ENCODE measurements at regions not wholly inside any gene's neighbourhood (a gene's known extent, or its start where the extent isn't known, plus 50 kb on each side); places are given as distances from the start of the nearest gene placed in this dataset.
"Not testable (repeated sequence)": the region's sequence is repeated elsewhere in the genome, so short reads cannot be mapped to it uniquely, and the experiment has no call there.

DNA sequence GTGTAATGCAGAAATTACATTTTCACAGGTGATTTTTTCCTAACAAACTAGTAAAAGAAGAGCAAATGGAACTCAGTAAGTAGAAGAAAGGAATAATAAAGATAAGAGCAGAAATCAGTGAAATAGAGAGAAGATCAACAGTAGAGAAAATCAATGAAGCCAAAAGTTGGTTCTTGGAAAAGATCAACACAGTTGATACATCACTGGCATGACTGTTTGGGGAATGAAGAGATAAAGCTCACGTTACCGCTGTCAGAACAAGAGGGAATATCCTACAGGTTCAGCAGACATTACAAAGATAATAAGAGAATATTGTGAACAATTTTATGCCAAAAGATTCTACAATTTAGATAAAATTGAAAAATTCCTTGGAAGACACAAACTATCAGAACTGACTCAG lies 146.4 kb downstream of the ACTR3B start:
- no peak for DNase-seq (ENCODE audit: low read depth in 3 of 3)

DNA sequence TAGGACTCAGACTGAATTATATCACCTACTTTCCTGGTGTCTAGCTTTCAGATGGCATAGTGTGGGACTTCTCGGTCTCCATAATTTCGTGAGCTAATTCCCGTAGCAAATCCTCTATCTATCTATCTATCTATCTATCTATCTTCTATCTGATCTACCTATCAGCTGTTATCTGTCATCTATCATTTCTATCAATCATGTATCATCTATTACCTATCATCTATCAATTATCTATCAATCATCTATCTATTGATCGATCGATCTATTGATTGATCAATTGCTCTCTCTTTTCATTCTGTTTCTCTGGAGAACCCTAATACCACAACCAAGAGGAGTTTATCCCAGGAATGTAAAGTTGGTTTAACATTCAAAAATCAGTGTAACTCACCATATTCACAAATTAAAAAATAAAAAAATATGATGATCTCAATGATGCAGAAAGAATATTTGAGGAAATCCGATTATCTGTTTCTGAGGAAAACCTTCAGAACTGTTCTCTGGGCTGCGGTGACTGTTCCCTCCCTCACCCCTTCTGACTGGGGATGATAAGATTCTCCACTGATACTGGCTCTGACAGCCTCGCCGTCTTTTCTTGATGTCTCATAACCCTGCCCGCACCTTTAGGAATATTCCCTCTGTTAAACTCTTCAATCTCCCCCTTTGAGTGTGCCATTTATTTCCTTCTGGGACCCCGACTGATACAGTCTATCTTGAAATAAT lies 147.7 kb downstream of the ACTR3B start:
- no peak for DNase-seq (ENCODE audit: low read depth in 3 of 3)

- no peak for DNase-seq (ENCODE audit: low read depth in 3 of 3)
Measured at GRCh38 chr7:152909280-152909679, 149.7 kb downstream of the ACTR3B start.

- no peak for DNase-seq (ENCODE audit: low read depth in 3 of 3)
Measured at GRCh38 chr7:152909683-152910544, 150.4 kb downstream of the ACTR3B start.

DNA sequence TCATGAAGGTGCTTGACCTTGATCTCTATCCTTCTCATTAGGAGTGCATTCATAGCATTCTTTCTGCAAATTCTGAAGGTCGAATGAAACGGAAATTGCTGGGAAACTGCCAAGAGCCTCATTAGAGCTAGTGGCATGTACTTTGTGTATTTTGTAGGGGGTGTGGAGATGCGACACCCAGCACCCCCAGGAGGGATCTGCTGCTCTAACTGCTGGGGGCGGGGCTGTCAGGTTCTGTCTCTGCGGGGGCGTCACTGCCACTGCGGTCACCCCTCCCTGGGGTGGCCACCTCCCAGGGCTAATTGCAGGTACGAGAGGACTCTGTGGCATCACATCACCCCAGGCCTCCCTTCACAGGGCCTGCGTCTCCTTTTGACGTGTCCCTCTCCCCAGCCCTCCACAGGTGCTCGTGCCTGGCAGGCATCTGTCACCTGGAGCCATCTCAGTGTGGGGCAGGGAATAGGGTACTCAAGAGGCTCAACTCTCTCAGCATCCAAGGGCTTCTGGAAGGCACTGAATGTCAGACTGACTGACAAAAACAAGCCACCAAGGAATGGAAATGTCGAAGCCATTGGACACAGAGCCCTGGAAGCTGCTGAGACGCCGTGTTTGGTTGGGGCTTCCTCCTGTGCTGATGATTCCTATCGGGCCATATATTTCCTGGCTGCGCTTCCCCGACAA lies 151.1 kb downstream of the ACTR3B start:
- no peak for DNase-seq (ENCODE audit: low read depth in 3 of 3)

GRCh38 chr7:152911226-152911560 lies 151.6 kb downstream of the ACTR3B start:
- DNase-seq (ENCODE audit: low read depth in 3 of 3), result no peak

DNA sequence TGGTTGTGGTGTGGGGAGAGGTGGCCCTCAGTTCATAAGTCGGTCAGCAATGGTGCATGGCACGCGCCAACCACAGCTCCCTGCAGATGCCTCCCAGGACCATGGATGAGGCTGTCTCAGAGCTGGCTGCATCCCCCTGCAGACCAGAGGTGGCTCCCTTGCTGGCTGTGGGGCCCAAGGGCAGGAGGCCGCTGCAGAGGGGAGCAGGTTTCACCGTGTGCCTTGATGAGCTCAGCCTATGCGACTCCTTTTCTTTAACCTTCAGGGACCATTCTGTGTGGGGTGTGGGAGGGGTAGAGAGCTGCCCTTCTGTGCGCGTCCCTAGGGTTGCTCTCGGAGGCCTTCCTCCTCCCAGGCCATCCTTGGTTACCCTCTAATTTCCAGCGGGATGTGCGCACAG lies 152.4 kb downstream of the ACTR3B start:
- no peak for DNase-seq (ENCODE audit: low read depth in 3 of 3)

DNA sequence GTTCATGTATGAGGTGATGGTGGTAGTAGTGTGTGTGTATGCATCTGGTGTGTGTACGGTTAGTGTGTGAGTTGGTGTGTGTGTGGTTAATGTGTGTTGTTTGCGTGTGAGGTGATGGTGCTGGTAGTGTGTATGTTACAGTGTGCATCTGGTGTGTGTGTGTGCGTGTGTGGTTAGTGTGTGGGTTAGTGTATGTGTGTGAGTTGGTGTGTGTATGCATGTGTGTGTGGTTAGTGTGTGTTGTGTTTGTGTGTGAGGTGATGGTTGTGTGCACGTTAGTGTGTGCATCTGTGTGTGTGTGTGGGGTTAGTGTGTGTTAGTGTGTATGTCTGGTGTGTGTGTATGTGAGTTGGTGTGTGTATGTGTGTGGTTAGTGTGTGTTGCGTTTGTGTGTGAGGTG lies 153.0 kb downstream of the ACTR3B start:
- no peak for DNase-seq (ENCODE audit: low read depth in 3 of 3)

DNA sequence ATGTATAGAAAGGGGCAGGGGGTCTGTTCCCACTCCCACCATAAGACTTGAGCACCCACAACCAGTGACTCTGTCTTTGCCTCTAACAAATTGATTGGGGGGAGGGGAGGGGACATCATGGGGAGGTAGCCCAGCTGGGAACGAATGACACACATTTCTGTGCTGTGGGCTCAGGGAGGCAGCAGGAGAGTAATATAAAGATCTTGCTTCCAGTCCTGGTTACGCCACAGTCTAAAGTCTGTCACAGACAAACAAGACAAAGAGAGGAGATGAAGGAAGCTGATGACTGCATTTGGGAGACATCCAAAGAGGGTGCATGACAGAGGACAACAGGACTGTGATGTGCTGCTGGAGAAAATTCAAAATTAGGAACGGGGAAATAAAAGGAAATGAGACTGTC lies 153.9 kb downstream of the ACTR3B start:
- DNase-seq (ENCODE audit: low read depth in 3 of 3), result no peak

GRCh38 chr7:152914014-152914844 lies 154.7 kb downstream of the ACTR3B start:
- no peak for DNase-seq (ENCODE audit: low read depth in 3 of 3)

GRCh38 chr7:152914845-152915102 lies 155.2 kb downstream of the ACTR3B start:
- DNase-seq (ENCODE audit: low read depth in 3 of 3), result not testable (repeated sequence)

DNA sequence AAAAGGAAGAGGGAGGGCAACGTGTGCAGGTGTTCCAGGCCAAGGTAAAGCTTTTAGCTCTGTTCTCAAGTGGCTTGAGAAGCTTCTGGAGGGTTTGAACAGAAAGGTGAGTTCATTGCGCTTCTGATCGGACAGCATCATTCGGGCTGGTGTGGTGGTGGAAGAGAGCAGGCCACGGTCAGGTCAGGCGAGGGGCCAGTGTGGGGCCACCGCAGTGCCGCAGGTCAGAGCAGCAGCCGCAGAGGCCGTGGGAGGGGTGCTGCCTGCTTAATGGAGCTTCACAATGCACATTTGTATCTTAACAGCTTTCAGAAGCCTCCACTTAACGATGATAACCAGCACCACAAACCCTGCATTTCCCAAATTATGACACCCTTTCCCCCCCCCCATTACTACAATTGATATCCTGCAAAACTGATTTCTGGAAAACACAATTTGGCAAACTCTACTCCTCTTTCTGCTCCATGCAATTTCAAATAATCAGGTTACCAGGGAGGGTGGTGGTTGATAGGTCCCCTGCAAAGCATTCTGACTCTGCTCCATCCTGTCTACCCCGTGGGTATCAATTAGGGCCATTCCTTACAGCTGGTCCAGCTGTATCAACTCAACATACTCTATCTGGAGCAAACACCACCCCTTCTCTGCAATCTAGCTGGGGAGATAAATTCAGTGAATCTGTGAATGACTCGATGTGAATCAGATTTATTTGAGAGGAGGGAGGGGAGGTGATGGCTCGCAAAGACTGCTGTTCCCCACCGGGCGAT lies 162.9 kb downstream of the ACTR3B start:
- DNase-seq (ENCODE audit: low read depth in 3 of 3), result no peak

- no peak for DNase-seq (ENCODE audit: low read depth in 3 of 3)
Measured at GRCh38 chr7:152923711-152924110, 164.2 kb downstream of the ACTR3B start.

DNA sequence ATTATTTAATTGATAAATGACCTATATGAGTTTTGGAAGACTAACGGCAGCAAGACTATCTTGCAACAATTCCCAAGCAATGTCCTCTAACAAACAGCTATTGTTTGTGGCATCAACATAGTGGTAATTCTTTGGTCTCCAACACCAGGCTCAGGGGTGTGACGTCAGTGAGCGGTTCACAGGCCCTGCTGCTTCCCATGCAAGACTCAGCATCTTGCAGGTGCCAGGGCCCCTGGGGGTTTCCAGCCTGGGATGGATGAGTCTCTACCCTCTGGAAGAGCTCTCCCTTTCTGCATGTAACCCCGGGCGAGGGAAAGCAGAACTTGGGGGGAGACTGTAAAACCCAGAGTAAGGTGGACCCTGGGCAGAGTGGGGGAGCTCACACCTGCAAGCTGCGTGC lies 164.7 kb downstream of the ACTR3B start:
- DNase-seq (ENCODE audit: low read depth in 3 of 3), result no peak

- no peak for DNase-seq (ENCODE audit: low read depth in 3 of 3)
Measured at GRCh38 chr7:152924826-152925411, 165.4 kb downstream of the ACTR3B start.

DNA sequence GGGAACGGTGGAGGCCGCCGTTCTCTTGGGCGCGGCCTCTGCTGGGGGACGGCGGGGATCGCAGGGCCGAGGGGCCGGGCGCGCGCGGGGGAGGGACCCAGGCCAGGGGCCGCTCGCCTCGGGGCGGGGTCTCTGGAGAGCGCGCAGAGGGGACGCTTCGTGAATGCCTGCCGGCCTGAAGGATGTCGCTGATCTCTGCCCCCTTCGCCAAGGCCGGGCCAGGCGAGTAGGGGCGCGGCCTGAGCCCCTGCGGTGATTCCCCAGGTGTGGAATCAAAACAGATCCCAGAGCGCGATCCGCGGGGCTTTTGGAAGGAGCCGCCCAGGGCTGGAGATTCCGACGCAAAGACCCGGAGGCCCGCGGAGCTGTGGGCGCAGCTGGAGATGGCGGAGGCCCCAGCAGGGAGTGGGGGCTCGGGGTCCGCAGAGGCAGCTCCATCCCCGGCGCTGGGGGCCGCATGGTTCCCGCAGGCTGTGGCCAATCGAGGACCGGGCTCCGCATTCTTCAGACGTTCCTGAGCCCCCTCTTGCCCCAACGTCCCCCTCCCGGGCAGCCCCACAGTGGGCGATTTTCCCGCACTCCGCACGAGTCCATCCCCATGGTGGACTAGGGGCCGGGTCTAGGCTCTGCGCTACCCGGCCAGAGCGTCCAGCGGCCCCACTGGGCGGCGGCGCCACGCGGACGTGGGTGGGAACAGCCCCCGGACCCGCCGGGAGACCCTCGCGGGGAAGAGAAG lies 166.0 kb downstream of the ACTR3B start:
- DNase-seq (ENCODE audit: low read depth in 3 of 3), result no peak

DNA sequence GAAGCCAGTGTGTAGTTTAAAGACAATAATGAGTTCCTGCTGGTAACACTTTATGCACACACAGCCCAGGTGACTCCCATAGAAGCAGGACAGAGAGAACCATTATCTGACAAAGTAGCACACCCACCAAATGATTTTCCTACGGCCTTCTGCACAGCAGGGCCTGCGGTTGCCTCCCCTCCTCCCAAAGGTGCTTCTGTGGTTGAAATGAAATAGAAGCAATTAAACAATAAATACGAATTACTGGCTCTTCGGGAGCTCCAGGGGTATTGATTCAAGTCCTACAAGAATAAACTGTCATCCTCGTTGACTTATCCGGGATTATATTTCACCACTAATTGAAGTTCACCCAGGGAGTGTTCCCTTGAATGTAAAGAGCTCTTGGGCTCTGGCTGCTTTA lies 172.1 kb downstream of the ACTR3B start:
- DNase-seq (ENCODE audit: low read depth in 3 of 3), result no peak

DNA sequence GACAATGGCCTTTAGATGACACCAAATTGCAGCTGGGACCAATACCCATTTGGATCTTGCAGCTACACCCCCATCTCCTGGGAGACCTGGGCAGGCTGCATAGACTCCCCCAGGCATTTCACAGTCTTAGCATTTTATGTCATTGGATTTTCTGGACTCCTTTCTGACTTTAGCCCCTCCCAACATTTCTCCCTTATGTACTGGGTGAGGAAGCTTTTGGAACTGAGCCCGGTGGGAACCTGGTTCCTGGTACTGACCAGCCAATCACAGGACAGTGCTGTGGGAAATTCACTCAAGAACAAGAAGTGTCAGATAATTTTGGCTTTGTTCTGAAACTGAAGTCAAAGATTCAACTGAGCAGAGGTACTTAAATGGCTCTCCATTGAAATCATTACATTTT lies 177.7 kb downstream of the ACTR3B start:
- DNase-seq (ENCODE audit: low read depth in 3 of 3), result no peak

DNA sequence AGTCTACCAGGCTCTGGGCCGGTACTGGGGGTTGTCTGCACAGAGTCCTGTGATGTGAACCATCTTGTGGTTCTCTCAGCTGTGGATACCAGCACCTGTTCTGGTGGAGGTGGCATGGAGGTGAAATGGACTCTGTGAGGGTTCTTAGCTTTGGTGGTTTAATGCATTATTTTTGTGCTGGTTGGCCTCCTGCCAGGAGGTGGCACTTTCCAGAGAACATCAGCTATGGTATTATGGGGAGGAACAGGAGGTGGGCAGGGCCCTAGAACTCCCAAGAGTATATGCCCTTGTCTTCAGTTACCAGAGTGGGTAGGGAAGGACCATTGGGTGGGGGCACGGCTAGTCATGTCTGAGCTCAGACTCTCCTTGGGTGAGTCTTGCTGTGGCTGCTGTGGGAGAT lies 187.1 kb downstream of the ACTR3B start:
- not testable (repeated sequence) for DNase-seq (ENCODE audit: low read depth in 3 of 3)

GRCh38 chr7:152947686-152948085 lies 188.1 kb downstream of the ACTR3B start:
- no peak for DNase-seq (ENCODE audit: low read depth in 3 of 3)

All from stimulated activated CD4-positive, alpha-beta T cell treated with anti-CD3 and anti-CD28 coated beads, TNF-alpha, amount 100 ng/mL, for 24 hours (primary cell).